Pancreas (tissue), 10 donors: ENCODE measurements at regions not wholly inside any gene's neighbourhood (a gene's known extent, or its start where the extent isn't known, plus 50 kb on each side); places are given as distances from the start of the nearest gene placed in this dataset.

ENCODE experiments used
- ATAC-seq, 4 donors: fragments of 200-7000 bp; cut with Tn5 transposase; one replicate each; pipeline versions ENCODE4 v1.8.0 to v1.9.1; 2020; ENCODE audit warnings: mild to moderate bottlenecking in 4 of 4, moderate library complexity in 4 of 4
- DNase-seq, 6 donors: peaks; one replicate each; pipeline ENCODE4 v3.0.0-alpha.2; 2020
- FAIRE-seq: peaks from 2 replicates; lab custom pipeline; 2012; peaks lifted over from hg19 to GRCh38; lab: Jason Lieb, UNC
- H3K27ac ChIP-seq, 4 donors: fragments of 200-600 bp; sonication (generic); 1 replicate in 3 of 4; 2 replicates in 1 of 4; pipeline versions ENCODE4 v1.5.0 to v1.8.0; 2020
- H3K27me3 ChIP-seq, 4 donors: fragments of 200-600 bp; one replicate each; pipeline ENCODE4 v1.8.0; 2021
- H3K36me3 ChIP-seq, 3 donors: fragments of 200-600 bp; sonication (generic) in 1 of 3; one replicate each; pipeline versions ENCODE4 v1.5.0 to v1.8.0; 2020 to 2021
- H3K4me1 ChIP-seq, 3 donors: fragments of 200-600 bp; one replicate each; pipeline ENCODE4 v1.8.0; 2021
- H3K4me3 ChIP-seq, 4 donors: fragments of 200-600 bp; sonication (generic) in 2 of 4; one replicate each; pipeline versions ENCODE4 v1.5.0 to v1.8.0; 2020 to 2021
- H3K9me3 ChIP-seq, 4 donors: fragments of 200-600 bp; one replicate each; pipeline ENCODE4 v1.8.0; 2021
- CTCF ChIP-seq, 4 donors: fragments of 200-600 bp; sonication (generic) in 3 of 4; IDR thresholded peaks; one replicate each; pipeline versions ENCODE4 v1.5.0 to v1.8.0; 2021; ENCODE audit warnings: antibody characterized with exemption in 4 of 4
- WGBS, 2 donors: extraction: QIAGEN DNeasy Blood & Tissue Kit; methylation state at CpG; one replicate each; pipeline ENCODE4 v1.1.7; 2013; 5-methylcytosine and 5-hydroxymethylcytosine counted together
- intact Hi-C, 3 donors: fragments of 100-400 bp; cut with DNase I; formaldehyde crosslinking; loops; one replicate each; pipeline versions ENCODE4 v1.11.1 to v1.14.2; 2022
- donor health status: healthy with polysubstance abuse.
- donor health status: DM: no; HTN: no; CAD: no; lungs with moderate emphysema.
- donor health status: DM: no; HTN: no; CAD: no.
- donor health status: control.
- donor health status: control.
- donor health status: Bipolar disorder and iron deficiency.
- donor health status: DM: yes; HTN: yes; CAD: no.
- donor health status: DM: no; HTN: no; CAD: no.
- donor health status: DM: no; HTN: no; CAD: no.
- donor health status: DM: yes; HTN: yes; CAD: no.

GRCh38 chr17:71363661-71364060 lies 757.2 kb upstream of the SOX9 start:
- FAIRE-seq (no peak), ATAC-seq (peak in 2 of 4 donors; percentile 21 to 64), DNase-seq (no peak)
- H3K27me3 ChIP-seq, result no peaks in the 10 kb centered on the region
- H3K4me3 ChIP-seq, result no peak overlapping the region
- H3K9me3 ChIP-seq, result no peaks in the 10 kb centered on the region
- WGBS, 2 donors, result 30 to 33% methylated on average over 2 of the region's 2 CpGs
- TF ChIP-seq CTCF (IDR thresholded peaks at IDR 0.05), result no peak
- H3K27ac ChIP-seq, result no peak overlapping the region
- H3K36me3 ChIP-seq, result no peaks in the 10 kb centered on the region
- H3K4me1 ChIP-seq, result no peaks in the 10 kb centered on the region
- intact Hi-C loops, result no loop called here

GRCh38 chr17:71371809-71372208 lies 749.0 kb upstream of the SOX9 start:
- Histone ChIP-seq H3K4me1 (no peaks in the 10 kb centered on the region), H3K9me3 (no peaks in the 10 kb centered on the region), H3K4me3 (no peak overlapping the region), H3K27me3 (no peaks in the 10 kb centered on the region), H3K27ac (no peak overlapping the region), H3K36me3 (no peaks in the 10 kb centered on the region)
- ATAC-seq (no peak), FAIRE-seq (no peak), DNase-seq (no peak)
- WGBS, 2 donors, result 76 to 77% methylated on average over 7 of the region's 7 CpGs
- intact Hi-C loops, result no loop called here
- TF ChIP-seq CTCF (IDR thresholded peaks at IDR 0.05), result no peak

GRCh38 chr17:71375948-71376347 lies 744.9 kb upstream of the SOX9 start:
- 85 to 96% methylated on average over 1 of the region's 1 CpG for whole genome bisulfite sequencing, 2 donors
- H3K27ac ChIP-seq, result no peak overlapping the region
- H3K27me3 ChIP-seq, result no peaks in the 10 kb centered on the region
- ATAC-seq (no peak), FAIRE-seq (no peak), DNase-seq (no peak)
- intact Hi-C loops, result no loop called here
- H3K36me3 ChIP-seq, result no peaks in the 10 kb centered on the region
- H3K9me3 ChIP-seq, result no peaks in the 10 kb centered on the region
- H3K4me3 ChIP-seq, result no peak overlapping the region
- TF ChIP-seq CTCF (IDR thresholded peaks at IDR 0.05), result no peak
- no peaks in the 10 kb centered on the region for H3K4me1 ChIP-seq

GRCh38 chr17:71376933-71377332 lies 743.9 kb upstream of the SOX9 start:
- 63 to 72% methylated on average over 6 of the region's 6 CpGs for WGBS, 2 donors
- Histone ChIP-seq H3K27ac (no peak overlapping the region), H3K36me3 (no peaks in the 10 kb centered on the region), H3K4me3 (no peak overlapping the region), H3K27me3 (no peaks in the 10 kb centered on the region), H3K9me3 (no peaks in the 10 kb centered on the region), H3K4me1 (no peaks in the 10 kb centered on the region)
- no peak for FAIRE-seq
- no peak for ATAC-seq
- intact Hi-C loops, result no loop called here
- DNase-seq, result no peak
- TF ChIP-seq CTCF (IDR thresholded peaks at IDR 0.05), result no peak

GRCh38 chr17:71378036-71378435 lies 742.8 kb upstream of the SOX9 start:
- Histone ChIP-seq H3K4me3 (no peak overlapping the region), H3K27ac (no peak overlapping the region), H3K36me3 (no peaks in the 10 kb centered on the region), H3K27me3 (no peaks in the 10 kb centered on the region), H3K9me3 (no peaks in the 10 kb centered on the region), H3K4me1 (no peaks in the 10 kb centered on the region)
- TF ChIP-seq CTCF (IDR thresholded peaks at IDR 0.05), result no peak
- no peak for DNase-seq
- intact Hi-C loops, result no loop called here
- FAIRE-seq, result no peak
- no peak for ATAC-seq
- WGBS, 2 donors, result 77 to 86% methylated on average over 9 of the region's 9 CpGs
